ENCODE measurements at regions not wholly inside any gene's neighbourhood (a gene's known extent, or its start where the extent isn't known, plus 50 kb on each side); places are given as distances from the start of the nearest gene placed in this dataset.

DNA sequence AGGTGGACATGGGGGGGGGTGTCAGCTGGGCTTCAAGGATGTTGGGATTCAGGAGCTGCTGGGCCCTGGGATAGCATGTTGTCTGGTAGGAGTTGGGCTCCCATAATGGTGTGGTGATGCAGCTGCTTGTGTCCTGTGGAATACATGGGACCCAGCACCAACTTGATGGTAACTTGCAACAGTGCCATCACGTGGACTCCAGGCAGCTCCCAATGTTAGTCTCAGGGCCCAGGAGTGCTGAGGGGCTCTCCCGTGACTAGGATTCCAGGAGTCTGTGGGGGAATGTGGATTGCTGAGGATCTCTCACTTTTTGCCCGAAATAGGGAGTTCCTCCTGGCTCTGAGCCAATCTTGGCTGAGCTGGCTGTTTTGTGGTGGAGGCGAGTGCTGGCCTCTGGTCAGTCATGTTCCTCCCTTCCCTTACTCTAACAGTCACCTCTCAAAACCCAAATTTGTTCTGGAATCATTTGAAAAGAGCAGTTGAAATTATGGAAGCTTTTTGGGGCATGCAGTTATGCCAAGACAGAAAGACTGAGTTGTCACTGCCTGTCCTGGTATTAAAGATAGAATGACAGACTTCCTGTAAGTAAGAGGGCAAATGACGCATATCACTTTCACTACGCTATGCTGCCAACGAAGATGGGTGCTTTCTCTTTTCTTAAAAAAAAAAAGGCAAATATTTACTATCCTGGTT is 607.1 kb downstream of the ADCYAP1 start:
- Histone ChIP-seq H3F3A (replicated peaks; ENCODE audit: insufficient read depth) (no peaks in the 10 kb centered on the region), H3K27me3 (ENCODE audit: insufficient read depth) (no peaks in the 10 kb centered on the region), H3K27ac (ENCODE audit: low read depth in 2 of 2, low read length in 1 of 2) (no peak overlapping the region), H3K4me2 (no peak overlapping the region), H3K79me2 (ENCODE audit: insufficient read depth) (no peaks in the 10 kb centered on the region), H3K4me1 (ENCODE audit: control insufficient read depth in 1 of 2, insufficient read depth in 2 of 2, low read depth in 1 of 2, low read length in 1 of 2) (no peaks in the 10 kb centered on the region), H4K20me1 (ENCODE audit: insufficient read depth) (no peaks in the 10 kb centered on the region), H3K9me3 (no peaks in the 10 kb centered on the region; the same call in 1 of the 2 replicates), H3K36me3 (replicated peaks in 1 of 2; ENCODE audit: control insufficient read depth in 1 of 2, insufficient read depth in 2 of 2, low read length in 1 of 2) (no peaks in the 10 kb centered on the region), H3K9me2 (no peaks in the 10 kb centered on the region), H3K9ac (no peak overlapping the region), H3K4me3 (ENCODE audit: low read depth in 2 of 2, low read length in 1 of 2) (no peak overlapping the region), H2AFZ (ENCODE audit: low read depth) (no peak overlapping the region)
- no peak for DNase-seq
- whole genome bisulfite sequencing (ENCODE audit: low lambda C conversion rate), result 20% methylated on average over 6 of the region's 7 CpGs
- POLR2A ChIA-PET, result no interaction called here
- CTCF ChIA-PET, result no interaction called here
- TF ChIP-seq, protein P1, sequence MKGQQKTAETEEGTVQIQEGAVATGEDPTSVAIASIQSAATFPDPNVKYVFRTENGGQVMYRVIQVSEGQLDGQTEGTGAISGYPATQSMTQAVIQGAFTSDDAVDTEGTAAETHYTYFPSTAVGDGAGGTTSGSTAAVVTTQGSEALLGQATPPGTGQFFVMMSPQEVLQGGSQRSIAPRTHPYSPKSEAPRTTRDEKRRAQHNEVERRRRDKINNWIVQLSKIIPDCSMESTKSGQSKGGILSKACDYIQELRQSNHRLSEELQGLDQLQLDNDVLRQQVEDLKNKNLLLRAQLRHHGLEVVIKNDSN (IDR thresholded peaks at IDR 0.05; ENCODE audit: borderline replicate concordance, low read depth), result no peak
- TF ChIP-seq PBX3 (IDR thresholded peaks at IDR 0.05) (no peak), FOXM1 (IDR thresholded peaks at IDR 0.05; ENCODE audit: low read depth) (no peak), GATA2 (CRISPR knock-in tag; IDR thresholded peaks at IDR 0.05) (no peak), MXI1 (IDR thresholded peaks at IDR 0.05; ENCODE audit: low read depth, low read length) (no peak), POLR2AphosphoS5 (IDR thresholded peaks at IDR 0.05; ENCODE audit: low read depth, low read length) (no peak), TAF1 (IDR thresholded peaks at IDR 0.05; ENCODE audit: borderline replicate concordance, low read depth, low read length) (no peak), SIN3A (IDR thresholded peaks at IDR 0.05; ENCODE audit: borderline replicate concordance, low read depth, low read length) (no peak), RFX5 (IDR thresholded peaks at IDR 0.05; ENCODE audit: low read length) (no peak), EZH2phosphoT487 (IDR thresholded peaks at IDR 0.05; ENCODE audit: borderline replicate concordance, low read depth) (no peak), JUND (IDR thresholded peaks at IDR 0.05) (no peak), TCF12 (IDR thresholded peaks at IDR 0.05) (no peak), SMC3 (IDR thresholded peaks at IDR 0.05; ENCODE audit: low read depth, low read length) (no peak), USF2 (IDR thresholded peaks at IDR 0.05; ENCODE audit: borderline replicate concordance, low read depth, low read length) (no peak), YY1 (IDR thresholded peaks at IDR 0.05; ENCODE audit: low read depth) (no peak)

DNA sequence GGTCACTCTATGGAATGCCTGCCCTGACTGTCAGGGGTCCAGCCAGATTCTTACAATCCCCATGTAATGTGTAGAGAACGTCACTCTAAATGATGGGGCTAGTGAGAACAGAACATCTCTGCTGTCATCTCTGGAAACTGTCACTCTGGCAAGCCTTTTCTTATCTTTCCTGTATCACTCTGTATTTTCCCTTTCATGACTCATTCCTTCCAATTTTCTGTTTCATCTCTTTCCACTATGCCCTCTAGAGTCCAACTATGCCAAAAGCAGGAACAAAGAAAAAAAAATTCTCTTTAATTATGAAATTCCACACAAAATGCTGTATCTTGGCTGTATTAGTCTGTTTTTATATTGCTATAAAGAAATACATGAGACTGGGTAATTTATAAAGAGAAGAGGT is 608.8 kb downstream of the ADCYAP1 start:
- Histone ChIP-seq H2AFZ (ENCODE audit: low read depth) (no peak overlapping the region), H3K79me2 (ENCODE audit: insufficient read depth) (no peaks in the 10 kb centered on the region), H3K4me1 (ENCODE audit: control insufficient read depth in 1 of 2, insufficient read depth in 2 of 2, low read depth in 1 of 2, low read length in 1 of 2) (no peaks in the 10 kb centered on the region), H3K9me2 (no peaks in the 10 kb centered on the region), H3K36me3 (replicated peaks in 1 of 2; ENCODE audit: control insufficient read depth in 1 of 2, insufficient read depth in 2 of 2, low read length in 1 of 2) (no peaks in the 10 kb centered on the region), H3K27me3 (ENCODE audit: insufficient read depth) (no peaks in the 10 kb centered on the region), H3K4me2 (no peak overlapping the region), H3K27ac (ENCODE audit: low read depth in 2 of 2, low read length in 1 of 2) (no peak overlapping the region), H3K4me3 (ENCODE audit: low read depth in 2 of 2, low read length in 1 of 2) (no peak overlapping the region), H3F3A (replicated peaks; ENCODE audit: insufficient read depth) (no peaks in the 10 kb centered on the region), H3K9ac (no peak overlapping the region), H3K9me3 (no peaks in the 10 kb centered on the region; the same call in 1 of the 2 replicates), H4K20me1 (ENCODE audit: insufficient read depth) (no peaks in the 10 kb centered on the region)
- ChIA-PET CTCF (no interaction called here), POLR2A (no interaction called here)
- TF ChIP-seq, protein P2, sequence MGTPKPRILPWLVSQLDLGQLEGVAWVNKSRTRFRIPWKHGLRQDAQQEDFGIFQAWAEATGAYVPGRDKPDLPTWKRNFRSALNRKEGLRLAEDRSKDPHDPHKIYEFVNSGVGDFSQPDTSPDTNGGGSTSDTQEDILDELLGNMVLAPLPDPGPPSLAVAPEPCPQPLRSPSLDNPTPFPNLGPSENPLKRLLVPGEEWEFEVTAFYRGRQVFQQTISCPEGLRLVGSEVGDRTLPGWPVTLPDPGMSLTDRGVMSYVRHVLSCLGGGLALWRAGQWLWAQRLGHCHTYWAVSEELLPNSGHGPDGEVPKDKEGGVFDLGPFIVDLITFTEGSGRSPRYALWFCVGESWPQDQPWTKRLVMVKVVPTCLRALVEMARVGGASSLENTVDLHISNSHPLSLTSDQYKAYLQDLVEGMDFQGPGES (IDR thresholded peaks at IDR 0.05; ENCODE audit: low read depth, low read length), result no peak
- TF ChIP-seq RXRA (IDR thresholded peaks at IDR 0.05; ENCODE audit: borderline replicate concordance, low read depth) (no peak), FOSL2 (IDR thresholded peaks at IDR 0.05; ENCODE audit: borderline replicate concordance, low read depth) (no peak), RCOR1 (IDR thresholded peaks at IDR 0.05; ENCODE audit: low read length) (no peak), YY1 (IDR thresholded peaks at IDR 0.05; ENCODE audit: low read depth) (no peak), POLR2AphosphoS5 (IDR thresholded peaks at IDR 0.05; ENCODE audit: low read depth, low read length) (no peak)
- TF ChIP-seq, protein P3, sequence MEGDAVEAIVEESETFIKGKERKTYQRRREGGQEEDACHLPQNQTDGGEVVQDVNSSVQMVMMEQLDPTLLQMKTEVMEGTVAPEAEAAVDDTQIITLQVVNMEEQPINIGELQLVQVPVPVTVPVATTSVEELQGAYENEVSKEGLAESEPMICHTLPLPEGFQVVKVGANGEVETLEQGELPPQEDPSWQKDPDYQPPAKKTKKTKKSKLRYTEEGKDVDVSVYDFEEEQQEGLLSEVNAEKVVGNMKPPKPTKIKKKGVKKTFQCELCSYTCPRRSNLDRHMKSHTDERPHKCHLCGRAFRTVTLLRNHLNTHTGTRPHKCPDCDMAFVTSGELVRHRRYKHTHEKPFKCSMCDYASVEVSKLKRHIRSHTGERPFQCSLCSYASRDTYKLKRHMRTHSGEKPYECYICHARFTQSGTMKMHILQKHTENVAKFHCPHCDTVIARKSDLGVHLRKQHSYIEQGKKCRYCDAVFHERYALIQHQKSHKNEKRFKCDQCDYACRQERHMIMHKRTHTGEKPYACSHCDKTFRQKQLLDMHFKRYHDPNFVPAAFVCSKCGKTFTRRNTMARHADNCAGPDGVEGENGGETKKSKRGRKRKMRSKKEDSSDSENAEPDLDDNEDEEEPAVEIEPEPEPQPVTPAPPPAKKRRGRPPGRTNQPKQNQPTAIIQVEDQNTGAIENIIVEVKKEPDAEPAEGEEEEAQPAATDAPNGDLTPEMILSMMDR (IDR thresholded peaks at IDR 0.05), result peak; percentile 34; the same call in 1 of the 2 replicates
- TF ChIP-seq, protein P4, sequence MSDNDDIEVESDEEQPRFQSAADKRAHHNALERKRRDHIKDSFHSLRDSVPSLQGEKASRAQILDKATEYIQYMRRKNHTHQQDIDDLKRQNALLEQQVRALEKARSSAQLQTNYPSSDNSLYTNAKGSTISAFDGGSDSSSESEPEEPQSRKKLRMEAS (IDR thresholded peaks at IDR 0.05; ENCODE audit: low read depth), result no peak
- 0% methylated on average over 1 of the region's 1 CpG for WGBS (ENCODE audit: low lambda C conversion rate)
- DNase-seq, result no peak

Data from SK-N-SH (cell line).